Kasumi-1 (cell line): ENCODE measurements at regions not wholly inside any gene's neighbourhood (a gene's known extent, or its start where the extent isn't known, plus 50 kb on each side); places are given as distances from the start of the nearest gene placed in this dataset.
A peak's percentile ranks its signal among the peaks of the same experiment; 100 is the strongest.
"Not testable (repeated sequence)": the region's sequence is repeated elsewhere in the genome, so short reads cannot be mapped to it uniquely, and the experiment has no call there.

ENCODE experiments used
- DNase-seq, 2 experiments: peaks; one replicate each; lab custom pipeline; 2025; lab: John Stamatoyannopoulos, UW

GRCh38 chr7:13715534-13715933 is 273.9 kb downstream of the ETV1 start:
- DNase-seq: no peak

- DNase-seq: no peak
Measured at GRCh38 chr7:13717031-13717430, 272.4 kb downstream of the ETV1 start.

GRCh38 chr7:13724191-13724976 is 265.1 kb downstream of the ETV1 start:
- no peak for DNase-seq

- no peak for DNase-seq
Measured at GRCh38 chr7:13724977-13725566, 264.4 kb downstream of the ETV1 start.

- DNase-seq: no peak
Measured at GRCh38 chr7:13725591-13725990, 263.9 kb downstream of the ETV1 start.

- DNase-seq: no peak
Measured at GRCh38 chr7:13727279-13727678, 262.2 kb downstream of the ETV1 start.

GRCh38 chr7:13727751-13728150 is 261.7 kb downstream of the ETV1 start:
- DNase-seq: no peak

GRCh38 chr7:13728430-13728829 is 261.0 kb downstream of the ETV1 start:
- DNase-seq: not testable (repeated sequence)

GRCh38 chr7:13731643-13732042 is 257.8 kb downstream of the ETV1 start:
- DNase-seq: no peak

GRCh38 chr7:13737563-13737962 is 251.9 kb downstream of the ETV1 start:
- no peak for DNase-seq

- no peak for DNase-seq
Measured at GRCh38 chr7:13742126-13742525, 247.3 kb downstream of the ETV1 start.

- DNase-seq: peak in 1 of 2 experiments; percentile 2
Measured at GRCh38 chr7:13742811-13743210, 246.7 kb downstream of the ETV1 start.

- DNase-seq: no peak
Measured at GRCh38 chr7:13743226-13743625, 246.2 kb downstream of the ETV1 start.

GRCh38 chr7:13745530-13745929 is 243.9 kb downstream of the ETV1 start:
- no peak for DNase-seq

- no peak for DNase-seq
Measured at GRCh38 chr7:13748998-13749397, 240.5 kb downstream of the ETV1 start.

- DNase-seq: no peak
Measured at GRCh38 chr7:13749636-13750035, 239.8 kb downstream of the ETV1 start.

- DNase-seq: no peak
Measured at GRCh38 chr7:13751766-13752165, 237.7 kb downstream of the ETV1 start.

GRCh38 chr7:13757841-13758240 is 231.6 kb downstream of the ETV1 start:
- no peak for DNase-seq

GRCh38 chr7:13765853-13766252 is 223.6 kb downstream of the ETV1 start:
- DNase-seq: not testable (repeated sequence)

- no peak for DNase-seq
Measured at GRCh38 chr7:13770305-13770704, 219.2 kb downstream of the ETV1 start.

- no peak for DNase-seq
Measured at GRCh38 chr7:13774976-13775375, 214.5 kb downstream of the ETV1 start.

GRCh38 chr7:13777242-13777641 is 212.2 kb downstream of the ETV1 start:
- DNase-seq: no peak

GRCh38 chr7:13778967-13779366 is 210.5 kb downstream of the ETV1 start:
- no peak for DNase-seq

- no peak for DNase-seq
Measured at GRCh38 chr7:13790611-13791010, 198.9 kb downstream of the ETV1 start.
